Glutamatergic neuron (in vitro differentiated cells): ENCODE measurements at regions not wholly inside any gene's neighbourhood (a gene's known extent, or its start where the extent isn't known, plus 50 kb on each side); places are given as distances from the start of the nearest gene placed in this dataset.
A peak's percentile ranks its signal among the peaks of the same experiment; 100 is the strongest.

ENCODE experiments used
- DNase-seq: peaks from one replicate; pipeline ENCODE4 v3.0.0; 2022
- H3K27ac Mint-ChIP-seq: one replicate; pipeline ENCODE4 v1.8.0; 2020; ENCODE audit warnings: mild to moderate bottlenecking, mixed read lengths, inconsistent platforms; ENCODE audit not compliant: unreplicated experiment
- H3K27me3 Mint-ChIP-seq: one replicate; pipeline ENCODE4 v1.8.0; 2020; ENCODE audit warnings: mild to moderate bottlenecking, moderate library complexity, mixed read lengths, inconsistent platforms; ENCODE audit not compliant: unreplicated experiment
- H3K36me3 Mint-ChIP-seq: one replicate; pipeline ENCODE4 v1.8.0; 2020; ENCODE audit warnings: mild to moderate bottlenecking, mixed read lengths, inconsistent platforms; ENCODE audit not compliant: unreplicated experiment
- H3K4me1 Mint-ChIP-seq: one replicate; pipeline ENCODE4 v1.8.0; 2020; ENCODE audit warnings: mild to moderate bottlenecking, low read depth, mixed read lengths, inconsistent platforms; ENCODE audit not compliant: unreplicated experiment
- H3K4me3 Mint-ChIP-seq: one replicate; pipeline ENCODE4 v1.8.0; 2020; ENCODE audit warnings: mild to moderate bottlenecking, mixed read lengths, inconsistent platforms; ENCODE audit not compliant: unreplicated experiment
- H3K9me3 Mint-ChIP-seq: one replicate; pipeline ENCODE4 v1.8.0; 2020; ENCODE audit warnings: mild to moderate bottlenecking, moderate library complexity, mixed read lengths, inconsistent platforms; ENCODE audit not compliant: unreplicated experiment
- TF ChIP-seq, protein P1 (sequence below): fragments of 200-600 bp; sonication (generic); IDR thresholded peaks from one replicate; pipeline ENCODE4 v1.5.0; 2021; ENCODE audit not compliant: partially characterized antibody, unreplicated experiment

DNA sequence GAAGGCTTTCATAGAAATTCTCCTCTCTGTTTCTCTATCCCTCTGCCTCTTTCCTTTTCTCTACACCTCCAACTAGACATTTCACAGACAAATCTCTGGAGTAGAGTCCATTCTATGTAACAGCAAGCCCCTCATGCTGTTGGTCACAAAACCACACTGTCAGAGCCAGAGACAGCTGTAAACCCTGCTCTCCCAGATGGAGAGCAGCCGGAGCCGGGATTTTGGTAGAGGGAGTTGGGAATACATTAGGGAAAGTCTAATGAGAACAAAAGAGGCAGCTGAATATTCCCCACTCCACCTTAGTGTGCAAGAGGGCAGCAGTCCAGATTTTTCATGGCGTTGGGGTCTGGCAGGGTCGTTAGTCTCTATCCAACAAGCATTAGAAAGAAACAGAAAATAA lies 68.3 kb upstream of the EDN1 start:
- Mint-ChIP-seq H3K27me3 (peaks cover 3% of the 10 kb centered on the region), H3K9me3 (peaks cover 2% of the 10 kb centered on the region), H3K36me3 (no peaks in the 10 kb centered on the region), H3K27ac (peak overlapping the region; percentile 82), H3K4me3 (no peak overlapping the region), H3K4me1 (peaks cover 9% of the 10 kb centered on the region)
- peak; percentile 51 for DNase-seq
- TF ChIP-seq, protein P1, sequence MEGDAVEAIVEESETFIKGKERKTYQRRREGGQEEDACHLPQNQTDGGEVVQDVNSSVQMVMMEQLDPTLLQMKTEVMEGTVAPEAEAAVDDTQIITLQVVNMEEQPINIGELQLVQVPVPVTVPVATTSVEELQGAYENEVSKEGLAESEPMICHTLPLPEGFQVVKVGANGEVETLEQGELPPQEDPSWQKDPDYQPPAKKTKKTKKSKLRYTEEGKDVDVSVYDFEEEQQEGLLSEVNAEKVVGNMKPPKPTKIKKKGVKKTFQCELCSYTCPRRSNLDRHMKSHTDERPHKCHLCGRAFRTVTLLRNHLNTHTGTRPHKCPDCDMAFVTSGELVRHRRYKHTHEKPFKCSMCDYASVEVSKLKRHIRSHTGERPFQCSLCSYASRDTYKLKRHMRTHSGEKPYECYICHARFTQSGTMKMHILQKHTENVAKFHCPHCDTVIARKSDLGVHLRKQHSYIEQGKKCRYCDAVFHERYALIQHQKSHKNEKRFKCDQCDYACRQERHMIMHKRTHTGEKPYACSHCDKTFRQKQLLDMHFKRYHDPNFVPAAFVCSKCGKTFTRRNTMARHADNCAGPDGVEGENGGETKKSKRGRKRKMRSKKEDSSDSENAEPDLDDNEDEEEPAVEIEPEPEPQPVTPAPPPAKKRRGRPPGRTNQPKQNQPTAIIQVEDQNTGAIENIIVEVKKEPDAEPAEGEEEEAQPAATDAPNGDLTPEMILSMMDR = no peak

DNA sequence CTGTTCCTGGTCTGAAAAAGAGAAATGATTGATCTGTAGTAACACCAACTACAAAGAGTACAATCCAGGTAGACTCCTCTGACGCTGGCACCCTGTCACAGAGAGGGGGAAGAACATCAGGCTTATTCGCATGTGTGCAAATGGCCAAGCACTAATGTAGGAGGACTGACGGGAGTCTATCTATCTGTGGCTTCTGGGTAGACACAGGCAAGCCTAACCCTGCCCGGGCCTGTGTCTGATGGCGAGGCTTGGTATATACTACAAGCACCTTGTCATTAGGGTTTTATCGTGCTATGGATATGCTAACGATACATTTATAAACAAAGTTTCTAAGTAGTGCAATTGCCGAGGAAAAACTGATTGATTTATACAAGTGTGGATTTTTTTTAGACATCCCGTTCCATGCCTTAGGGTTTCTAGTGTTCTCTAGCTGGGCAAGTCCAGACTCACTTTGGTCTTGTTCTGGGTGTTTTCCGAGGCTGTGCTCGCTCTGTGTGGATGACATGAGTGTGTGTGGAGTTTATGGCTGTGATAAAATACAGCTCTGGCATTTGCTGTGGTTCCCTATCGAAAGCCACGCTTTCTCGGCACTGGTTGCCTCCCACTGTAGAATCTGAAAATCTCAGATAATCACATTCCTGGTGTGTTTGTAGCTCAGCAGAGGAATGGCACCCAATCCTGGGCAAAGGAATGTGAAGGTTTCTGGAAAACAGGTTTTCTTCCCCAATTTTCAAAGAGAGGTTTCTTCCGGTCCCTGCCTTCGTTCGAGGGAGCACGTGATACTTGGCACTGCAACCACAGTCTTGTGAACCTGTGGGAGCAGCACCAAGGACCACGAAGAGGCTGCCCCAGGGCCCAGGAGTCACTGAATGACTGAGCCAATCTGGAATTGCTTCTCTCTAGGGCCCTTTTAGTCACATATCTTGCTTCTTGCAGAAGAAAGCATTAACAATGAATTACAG lies 67.5 kb upstream of the EDN1 start:
- peak overlapping the region; percentile 82 for H3K27ac Mint-ChIP-seq
- H3K27me3 Mint-ChIP-seq = peaks cover 5% of the 10 kb centered on the region
- DNase-seq = no peak
- TF ChIP-seq, protein P1 = no peak
- H3K9me3 Mint-ChIP-seq = peaks cover 2% of the 10 kb centered on the region
- H3K4me1 Mint-ChIP-seq = peaks cover 9% of the 10 kb centered on the region
- H3K36me3 Mint-ChIP-seq = no peaks in the 10 kb centered on the region
- no peak overlapping the region for H3K4me3 Mint-ChIP-seq

DNA sequence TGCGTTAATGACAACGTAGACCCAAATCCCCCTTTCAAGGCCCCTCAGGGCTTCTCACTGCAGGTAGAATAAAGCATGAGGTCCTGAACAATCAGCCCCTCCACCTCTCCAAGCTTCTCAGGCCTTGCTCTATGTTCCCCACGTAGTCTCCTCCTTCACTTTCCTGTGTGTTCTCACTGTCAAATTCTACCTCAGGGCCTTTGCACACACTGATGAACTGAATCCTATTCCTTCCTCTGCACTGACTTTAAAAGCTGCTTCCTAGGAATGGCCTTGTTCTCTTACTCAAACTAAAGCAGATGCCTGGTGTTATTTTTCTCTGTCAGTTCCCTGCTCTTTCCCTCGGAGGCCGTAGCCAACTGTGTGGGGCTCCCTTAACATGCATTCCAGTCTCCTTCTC lies 66.8 kb upstream of the EDN1 start:
- peak overlapping the region; percentile 71 for H3K27ac Mint-ChIP-seq
- TF ChIP-seq, protein P1 = no peak
- H3K4me3 Mint-ChIP-seq = no peak overlapping the region
- peaks cover 2% of the 10 kb centered on the region for H3K9me3 Mint-ChIP-seq
- H3K4me1 Mint-ChIP-seq = peaks cover 9% of the 10 kb centered on the region
- DNase-seq = no peak
- no peaks in the 10 kb centered on the region for H3K36me3 Mint-ChIP-seq
- peaks cover 5% of the 10 kb centered on the region for H3K27me3 Mint-ChIP-seq

DNA sequence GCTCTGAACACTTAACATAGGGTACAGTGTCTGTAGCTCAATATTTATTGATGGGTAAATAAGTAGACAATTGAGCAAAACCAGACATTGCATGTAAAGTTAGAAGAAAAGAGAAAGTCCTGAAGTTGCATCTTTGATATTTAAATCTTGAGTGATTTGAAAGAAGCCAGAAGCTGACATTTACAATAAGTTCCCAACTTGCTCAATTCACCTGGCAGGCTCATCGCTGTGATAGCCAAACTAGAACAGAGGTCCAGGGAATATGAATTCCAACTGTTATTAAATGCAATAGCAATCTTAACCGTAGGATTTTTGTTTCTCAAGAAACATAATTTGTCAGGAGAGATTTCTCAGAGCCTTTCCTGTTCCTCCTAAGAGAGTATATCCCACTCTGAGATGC lies 65.9 kb upstream of the EDN1 start:
- Mint-ChIP-seq H3K4me1 (peaks cover 9% of the 10 kb centered on the region), H3K36me3 (no peaks in the 10 kb centered on the region), H3K9me3 (peaks cover 2% of the 10 kb centered on the region), H3K4me3 (no peak overlapping the region), H3K27me3 (peaks cover 5% of the 10 kb centered on the region), H3K27ac (no peak overlapping the region)
- TF ChIP-seq, protein P1 = no peak
- DNase-seq = no peak
